ENCODE measurements at regions not wholly inside any gene's neighbourhood (a gene's known extent, or its start where the extent isn't known, plus 50 kb on each side); places are given as distances from the start of the nearest gene placed in this dataset.

GRCh38 chr17:77466140-77466539, 325.4 kb downstream of the SEC14L1 start:
- no peak for TF ChIP-seq RAD21 (IDR thresholded peaks at IDR 0.05)
- TF ChIP-seq, protein P1, sequence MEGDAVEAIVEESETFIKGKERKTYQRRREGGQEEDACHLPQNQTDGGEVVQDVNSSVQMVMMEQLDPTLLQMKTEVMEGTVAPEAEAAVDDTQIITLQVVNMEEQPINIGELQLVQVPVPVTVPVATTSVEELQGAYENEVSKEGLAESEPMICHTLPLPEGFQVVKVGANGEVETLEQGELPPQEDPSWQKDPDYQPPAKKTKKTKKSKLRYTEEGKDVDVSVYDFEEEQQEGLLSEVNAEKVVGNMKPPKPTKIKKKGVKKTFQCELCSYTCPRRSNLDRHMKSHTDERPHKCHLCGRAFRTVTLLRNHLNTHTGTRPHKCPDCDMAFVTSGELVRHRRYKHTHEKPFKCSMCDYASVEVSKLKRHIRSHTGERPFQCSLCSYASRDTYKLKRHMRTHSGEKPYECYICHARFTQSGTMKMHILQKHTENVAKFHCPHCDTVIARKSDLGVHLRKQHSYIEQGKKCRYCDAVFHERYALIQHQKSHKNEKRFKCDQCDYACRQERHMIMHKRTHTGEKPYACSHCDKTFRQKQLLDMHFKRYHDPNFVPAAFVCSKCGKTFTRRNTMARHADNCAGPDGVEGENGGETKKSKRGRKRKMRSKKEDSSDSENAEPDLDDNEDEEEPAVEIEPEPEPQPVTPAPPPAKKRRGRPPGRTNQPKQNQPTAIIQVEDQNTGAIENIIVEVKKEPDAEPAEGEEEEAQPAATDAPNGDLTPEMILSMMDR (IDR thresholded peaks at IDR 0.05; ENCODE audit: low read depth, low read length, missing input control), result no peak
- TF ChIP-seq GABPA (IDR thresholded peaks at IDR 0.05 in 1 of 2, conservative IDR thresholded peaks at IDR 0.05 in 1 of 2), result no peak
- TF ChIP-seq YY1 (IDR thresholded peaks at IDR 0.05), result no peak
- TF ChIP-seq, protein P2, sequence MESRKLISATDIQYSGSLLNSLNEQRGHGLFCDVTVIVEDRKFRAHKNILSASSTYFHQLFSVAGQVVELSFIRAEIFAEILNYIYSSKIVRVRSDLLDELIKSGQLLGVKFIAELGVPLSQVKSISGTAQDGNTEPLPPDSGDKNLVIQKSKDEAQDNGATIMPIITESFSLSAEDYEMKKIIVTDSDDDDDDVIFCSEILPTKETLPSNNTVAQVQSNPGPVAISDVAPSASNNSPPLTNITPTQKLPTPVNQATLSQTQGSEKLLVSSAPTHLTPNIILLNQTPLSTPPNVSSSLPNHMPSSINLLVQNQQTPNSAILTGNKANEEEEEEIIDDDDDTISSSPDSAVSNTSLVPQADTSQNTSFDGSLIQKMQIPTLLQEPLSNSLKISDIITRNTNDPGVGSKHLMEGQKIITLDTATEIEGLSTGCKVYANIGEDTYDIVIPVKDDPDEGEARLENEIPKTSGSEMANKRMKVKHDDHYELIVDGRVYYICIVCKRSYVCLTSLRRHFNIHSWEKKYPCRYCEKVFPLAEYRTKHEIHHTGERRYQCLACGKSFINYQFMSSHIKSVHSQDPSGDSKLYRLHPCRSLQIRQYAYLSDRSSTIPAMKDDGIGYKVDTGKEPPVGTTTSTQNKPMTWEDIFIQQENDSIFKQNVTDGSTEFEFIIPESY (IDR thresholded peaks at IDR 0.05), result no peak
- TF ChIP-seq JUND (IDR thresholded peaks at IDR 0.05), result no peak
- TF ChIP-seq TAF1 (conservative IDR thresholded peaks at IDR 0.05), result no peak
- TF ChIP-seq, protein P3, sequence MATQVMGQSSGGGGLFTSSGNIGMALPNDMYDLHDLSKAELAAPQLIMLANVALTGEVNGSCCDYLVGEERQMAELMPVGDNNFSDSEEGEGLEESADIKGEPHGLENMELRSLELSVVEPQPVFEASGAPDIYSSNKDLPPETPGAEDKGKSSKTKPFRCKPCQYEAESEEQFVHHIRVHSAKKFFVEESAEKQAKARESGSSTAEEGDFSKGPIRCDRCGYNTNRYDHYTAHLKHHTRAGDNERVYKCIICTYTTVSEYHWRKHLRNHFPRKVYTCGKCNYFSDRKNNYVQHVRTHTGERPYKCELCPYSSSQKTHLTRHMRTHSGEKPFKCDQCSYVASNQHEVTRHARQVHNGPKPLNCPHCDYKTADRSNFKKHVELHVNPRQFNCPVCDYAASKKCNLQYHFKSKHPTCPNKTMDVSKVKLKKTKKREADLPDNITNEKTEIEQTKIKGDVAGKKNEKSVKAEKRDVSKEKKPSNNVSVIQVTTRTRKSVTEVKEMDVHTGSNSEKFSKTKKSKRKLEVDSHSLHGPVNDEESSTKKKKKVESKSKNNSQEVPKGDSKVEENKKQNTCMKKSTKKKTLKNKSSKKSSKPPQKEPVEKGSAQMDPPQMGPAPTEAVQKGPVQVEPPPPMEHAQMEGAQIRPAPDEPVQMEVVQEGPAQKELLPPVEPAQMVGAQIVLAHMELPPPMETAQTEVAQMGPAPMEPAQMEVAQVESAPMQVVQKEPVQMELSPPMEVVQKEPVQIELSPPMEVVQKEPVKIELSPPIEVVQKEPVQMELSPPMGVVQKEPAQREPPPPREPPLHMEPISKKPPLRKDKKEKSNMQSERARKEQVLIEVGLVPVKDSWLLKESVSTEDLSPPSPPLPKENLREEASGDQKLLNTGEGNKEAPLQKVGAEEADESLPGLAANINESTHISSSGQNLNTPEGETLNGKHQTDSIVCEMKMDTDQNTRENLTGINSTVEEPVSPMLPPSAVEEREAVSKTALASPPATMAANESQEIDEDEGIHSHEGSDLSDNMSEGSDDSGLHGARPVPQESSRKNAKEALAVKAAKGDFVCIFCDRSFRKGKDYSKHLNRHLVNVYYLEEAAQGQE (IDR thresholded peaks at IDR 0.05), result no peak
- no peak for TF ChIP-seq MAX (IDR thresholded peaks at IDR 0.05)

Data from liver (tissue), 3 donors.